ENCODE measurements at regions not wholly inside any gene's neighbourhood (a gene's known extent, or its start where the extent isn't known, plus 50 kb on each side); places are given as distances from the start of the nearest gene placed in this dataset.

- DNase-seq (ENCODE audit: low read depth): no peak
- H3K4me3 ChIP-seq (ENCODE audit: control insufficient read depth, low read depth, low read length): no peak overlapping the region
- TF ChIP-seq, protein P1, sequence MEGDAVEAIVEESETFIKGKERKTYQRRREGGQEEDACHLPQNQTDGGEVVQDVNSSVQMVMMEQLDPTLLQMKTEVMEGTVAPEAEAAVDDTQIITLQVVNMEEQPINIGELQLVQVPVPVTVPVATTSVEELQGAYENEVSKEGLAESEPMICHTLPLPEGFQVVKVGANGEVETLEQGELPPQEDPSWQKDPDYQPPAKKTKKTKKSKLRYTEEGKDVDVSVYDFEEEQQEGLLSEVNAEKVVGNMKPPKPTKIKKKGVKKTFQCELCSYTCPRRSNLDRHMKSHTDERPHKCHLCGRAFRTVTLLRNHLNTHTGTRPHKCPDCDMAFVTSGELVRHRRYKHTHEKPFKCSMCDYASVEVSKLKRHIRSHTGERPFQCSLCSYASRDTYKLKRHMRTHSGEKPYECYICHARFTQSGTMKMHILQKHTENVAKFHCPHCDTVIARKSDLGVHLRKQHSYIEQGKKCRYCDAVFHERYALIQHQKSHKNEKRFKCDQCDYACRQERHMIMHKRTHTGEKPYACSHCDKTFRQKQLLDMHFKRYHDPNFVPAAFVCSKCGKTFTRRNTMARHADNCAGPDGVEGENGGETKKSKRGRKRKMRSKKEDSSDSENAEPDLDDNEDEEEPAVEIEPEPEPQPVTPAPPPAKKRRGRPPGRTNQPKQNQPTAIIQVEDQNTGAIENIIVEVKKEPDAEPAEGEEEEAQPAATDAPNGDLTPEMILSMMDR (IDR thresholded peaks at IDR 0.05; ENCODE audit: control insufficient read depth, insufficient read depth, low read depth, low read length, missing control alignments): no peak
Measured at GRCh38 chr6:66161546-66162108, 454.6 kb upstream of the EYS start.

GRCh38 chr6:66159937-66160336 is 452.9 kb upstream of the EYS start:
- H3K4me3 ChIP-seq (ENCODE audit: control insufficient read depth, low read depth, low read length): no peak overlapping the region
- TF ChIP-seq, protein P1 (IDR thresholded peaks at IDR 0.05; ENCODE audit: control insufficient read depth, insufficient read depth, low read depth, low read length, missing control alignments): no peak
- no peak for DNase-seq (ENCODE audit: low read depth)

DNA sequence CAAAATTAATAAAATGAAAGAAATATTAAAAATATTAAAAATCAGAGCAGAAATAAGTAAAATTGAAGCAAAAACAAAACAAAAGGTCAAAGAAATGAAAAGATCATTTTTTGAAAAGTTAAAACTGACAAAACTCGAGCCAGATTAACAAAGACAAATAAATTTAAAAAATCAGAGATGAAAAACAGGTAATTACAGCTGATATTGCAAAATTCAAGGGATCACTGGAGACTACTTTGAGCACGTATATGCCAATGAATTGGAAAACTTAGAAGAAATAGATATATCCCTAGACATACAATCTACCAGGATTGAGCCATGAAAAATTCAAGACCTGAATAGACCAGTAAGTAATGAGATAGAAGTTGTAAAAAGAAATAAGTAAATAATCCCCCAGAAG is 446.2 kb upstream of the EYS start:
- H3K4me3 ChIP-seq (ENCODE audit: control insufficient read depth, low read depth, low read length): no peak overlapping the region
- no peak for DNase-seq (ENCODE audit: low read depth)
- TF ChIP-seq, protein P1 (IDR thresholded peaks at IDR 0.05; ENCODE audit: control insufficient read depth, insufficient read depth, low read depth, low read length, missing control alignments): no peak

- TF ChIP-seq, protein P1 (IDR thresholded peaks at IDR 0.05; ENCODE audit: control insufficient read depth, insufficient read depth, low read depth, low read length, missing control alignments): no peak
- no peak for DNase-seq (ENCODE audit: low read depth)
- no peak overlapping the region for H3K4me3 ChIP-seq (ENCODE audit: control insufficient read depth, low read depth, low read length)
Measured at GRCh38 chr6:66149132-66149531, 442.1 kb upstream of the EYS start.

DNA sequence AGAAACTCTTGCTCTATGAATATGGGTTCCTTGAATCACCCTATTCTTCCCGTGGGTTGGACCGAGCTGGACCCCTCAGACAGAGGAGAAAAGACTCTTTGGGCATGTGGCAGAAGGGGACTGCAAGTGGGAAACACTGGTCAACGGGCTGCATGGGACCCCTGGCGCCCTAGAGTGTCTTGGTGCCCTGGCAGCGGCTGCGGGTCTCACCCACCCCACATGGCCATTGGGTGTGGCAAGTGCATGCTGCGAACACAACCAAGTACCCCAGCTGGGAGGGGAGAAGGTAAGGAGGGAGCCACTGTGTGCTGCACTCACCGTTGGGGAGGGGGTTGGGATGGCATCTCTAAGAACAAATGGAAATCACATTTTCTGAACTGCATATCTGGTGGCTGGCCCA is 438.8 kb upstream of the EYS start:
- TF ChIP-seq, protein P1 (IDR thresholded peaks at IDR 0.05; ENCODE audit: control insufficient read depth, insufficient read depth, low read depth, low read length, missing control alignments): no peak
- no peak for DNase-seq (ENCODE audit: low read depth)
- no peak overlapping the region for H3K4me3 ChIP-seq (ENCODE audit: control insufficient read depth, low read depth, low read length)

DNA sequence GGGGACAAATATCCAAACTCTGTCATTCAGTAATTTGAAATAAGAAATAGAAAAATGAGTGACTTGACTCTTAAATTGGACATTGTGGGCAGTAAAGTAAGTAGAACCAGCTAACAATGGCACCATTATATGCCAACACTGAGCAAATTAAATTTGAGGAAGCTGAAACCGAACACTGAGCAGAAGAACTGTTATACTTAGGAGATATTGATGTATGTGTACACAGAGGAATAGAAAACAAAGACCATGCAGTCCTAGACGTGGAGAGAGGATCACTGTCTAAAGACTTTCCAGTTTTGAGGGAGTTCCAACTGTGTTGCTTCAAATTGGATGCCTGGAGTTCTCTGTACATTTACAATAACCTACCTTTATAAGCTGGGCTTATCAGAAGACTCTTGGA is 427.0 kb upstream of the EYS start:
- TF ChIP-seq, protein P1 (IDR thresholded peaks at IDR 0.05; ENCODE audit: control insufficient read depth, insufficient read depth, low read depth, low read length, missing control alignments): no peak
- no peak overlapping the region for H3K4me3 ChIP-seq (ENCODE audit: control insufficient read depth, low read depth, low read length)
- no peak for DNase-seq (ENCODE audit: low read depth)

GRCh38 chr6:66128656-66129055 is 421.6 kb upstream of the EYS start:
- no peak overlapping the region for H3K4me3 ChIP-seq (ENCODE audit: control insufficient read depth, low read depth, low read length)
- TF ChIP-seq, protein P1 (IDR thresholded peaks at IDR 0.05; ENCODE audit: control insufficient read depth, insufficient read depth, low read depth, low read length, missing control alignments): no peak
- DNase-seq (ENCODE audit: low read depth): no peak

Measured in AG09309 (cell line).